Caki2 (cell line): ENCODE measurements at regions not wholly inside any gene's neighbourhood (a gene's known extent, or its start where the extent isn't known, plus 50 kb on each side); places are given as distances from the start of the nearest gene placed in this dataset.
"Not testable (repeated sequence)": the region's sequence is repeated elsewhere in the genome, so short reads cannot be mapped to it uniquely, and the experiment has no call there.

Experiments
- DNase-seq: peaks from one replicate; pipeline ENCODE4 v3.0.0-alpha.2; 2015; ENCODE audit warnings: low read depth
- in situ Hi-C: cut with HindIII; loops from 2 replicates; pipeline ENCODE4 v1.10.0; 2016; ENCODE audit warnings: low sequenced_read_pairs, low pct_unique_long_range_greater_than_20kb, mixed read lengths

DNA sequence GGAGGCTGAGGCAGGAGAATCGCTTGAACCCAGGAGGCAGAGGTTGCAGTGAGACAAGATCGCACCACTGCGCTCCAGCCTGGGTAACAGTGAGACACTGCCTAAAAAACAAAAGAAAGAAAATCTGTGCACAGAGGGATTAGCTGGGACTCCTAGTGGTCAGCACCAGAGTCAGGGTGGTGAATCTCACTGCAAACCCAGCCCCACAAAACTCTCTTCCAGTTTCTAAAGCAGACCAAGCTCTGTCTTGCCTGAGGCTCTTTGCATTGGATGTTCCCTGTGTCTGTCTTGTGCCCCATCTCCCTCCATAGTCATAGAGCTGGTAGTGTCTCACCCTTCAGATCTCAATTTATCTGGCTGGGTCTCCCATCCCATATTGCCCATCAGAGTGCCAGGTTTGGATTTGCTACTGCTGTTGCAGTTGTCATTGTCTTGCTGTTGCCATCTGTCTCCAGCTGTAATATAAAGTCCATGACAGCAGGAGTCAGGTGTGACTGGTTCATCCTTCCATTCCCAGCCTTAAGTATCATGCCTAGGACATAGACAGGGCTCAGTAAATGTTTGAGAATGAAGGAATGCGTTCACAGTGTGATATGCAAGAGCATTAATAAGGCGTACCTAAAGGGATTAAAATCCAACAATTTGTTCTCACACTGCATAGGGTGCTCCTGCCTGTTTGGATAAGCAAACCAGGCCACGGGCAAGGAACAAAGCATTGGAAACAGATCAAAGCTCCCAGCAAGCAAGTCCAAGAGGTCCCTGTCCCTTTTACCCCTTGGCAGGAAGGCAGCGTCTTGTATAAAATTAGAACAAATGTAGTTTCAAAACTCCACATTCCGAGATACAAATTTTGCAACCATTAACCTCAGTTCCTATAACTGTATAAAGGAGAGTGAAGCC, 614.6 kb upstream of the CDH5 start:
- in situ Hi-C loops = no loop called here

GRCh38 chr16:65749506-65749905, 617.0 kb upstream of the CDH5 start:
- no peak for DNase-seq
- in situ Hi-C loops = no loop called here

More for the DNA sequence above, 614.6 kb upstream of the CDH5 start:
- no peak for DNase-seq

DNA sequence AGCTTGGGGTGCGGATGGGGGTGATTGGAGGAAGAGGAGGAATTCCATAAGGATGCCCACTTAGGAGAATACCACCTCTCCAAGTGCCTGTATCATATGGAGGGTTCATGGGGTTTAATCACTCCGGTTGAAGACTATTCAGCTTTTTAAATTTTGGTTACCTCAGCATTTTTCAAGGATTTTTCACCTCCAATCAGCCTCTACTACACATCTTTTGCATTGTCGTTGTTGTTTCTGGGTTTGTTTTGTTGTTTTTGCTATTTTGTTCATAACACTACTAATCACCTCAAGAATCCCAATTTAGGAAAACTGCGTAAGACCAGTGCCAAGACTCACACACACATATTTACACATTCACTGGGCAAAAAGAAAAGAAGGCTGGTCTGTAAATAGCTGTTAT, 619.5 kb upstream of the CDH5 start:
- no peak for DNase-seq
- in situ Hi-C loops = no loop called here

- DNase-seq = no peak
- in situ Hi-C loops = no loop called here
Observed at GRCh38 chr16:65745201-65745708, 621.2 kb upstream of the CDH5 start.

- no peak for DNase-seq
Observed at GRCh38 chr16:65744401-65744800, 622.1 kb upstream of the CDH5 start.

DNA sequence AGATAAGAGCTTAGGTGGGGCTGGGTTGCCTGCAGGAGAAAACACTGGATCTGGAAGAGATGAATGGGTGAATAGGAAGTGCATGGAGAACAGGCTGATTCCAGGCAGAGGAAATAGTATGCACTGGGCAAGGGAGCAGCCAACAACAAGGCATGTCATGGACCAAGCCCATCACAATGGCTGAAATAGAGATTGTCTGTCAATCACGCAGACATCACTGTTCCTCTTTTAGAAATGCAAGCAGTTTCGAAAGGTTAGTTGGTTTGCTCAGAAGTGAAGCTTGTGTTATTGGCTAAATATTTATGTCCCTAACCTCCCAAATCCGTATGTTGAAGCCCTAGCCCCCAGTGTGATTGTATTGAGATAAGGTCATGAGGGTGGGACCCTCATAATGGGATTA, 621.7 kb upstream of the CDH11 start:
- DNase-seq = no peak

More at GRCh38 chr16:65744401-65744800, 622.1 kb upstream of the CDH5 start:
- in situ Hi-C loops = no loop called here

DNA sequence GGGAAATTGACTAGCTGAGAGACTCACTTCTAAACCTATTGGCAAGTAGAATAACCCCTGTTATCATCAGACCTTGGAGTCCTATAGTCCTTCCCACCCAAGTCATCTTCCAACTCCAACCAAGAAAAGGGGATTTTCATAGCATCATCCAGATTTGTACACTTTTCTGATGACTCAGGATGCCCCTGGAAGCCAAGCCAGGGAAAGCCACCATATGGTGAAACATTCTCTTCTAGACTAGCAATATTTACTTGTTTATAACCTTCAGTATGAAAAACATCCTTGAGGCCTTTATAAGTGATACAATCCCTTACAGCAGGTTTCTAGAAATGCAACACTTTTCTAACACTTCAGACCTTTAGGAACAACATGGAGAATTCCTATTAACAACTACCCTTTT, 618.8 kb upstream of the CDH11 start:
- no peak for DNase-seq
- in situ Hi-C loops = no loop called here

More for the DNA sequence above, 621.7 kb upstream of the CDH11 start:
- in situ Hi-C loops = no loop called here

GRCh38 chr16:65739518-65739917, 617.7 kb upstream of the CDH11 start:
- in situ Hi-C loops = no loop called here

DNA sequence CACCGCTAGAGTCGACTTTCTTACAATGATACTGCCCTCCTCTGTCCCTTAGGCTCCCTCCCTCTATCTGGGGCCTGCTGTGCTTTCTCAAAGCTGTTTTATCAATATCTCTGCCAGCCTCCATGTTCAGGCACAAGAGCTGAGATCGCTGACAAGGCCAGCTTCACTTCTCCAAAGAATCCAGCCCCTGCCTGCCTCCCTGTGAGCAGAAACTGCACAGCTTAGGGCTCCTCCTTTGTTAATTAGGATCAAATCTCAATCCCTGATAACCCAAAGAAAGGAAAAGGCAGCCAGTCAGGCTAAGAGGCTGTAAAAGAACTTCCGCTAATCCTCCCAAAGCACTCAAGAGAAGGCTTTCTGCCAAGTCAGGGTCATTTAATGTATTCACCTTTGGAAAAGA, 616.0 kb upstream of the CDH11 start:
- DNase-seq = no peak
- in situ Hi-C loops = no loop called here

More at GRCh38 chr16:65739518-65739917, 617.7 kb upstream of the CDH11 start:
- no peak for DNase-seq

- in situ Hi-C loops, DNase-seq: not testable (repeated sequence)
Observed at GRCh38 chr16:65735615-65736014, 613.8 kb upstream of the CDH11 start.

DNA sequence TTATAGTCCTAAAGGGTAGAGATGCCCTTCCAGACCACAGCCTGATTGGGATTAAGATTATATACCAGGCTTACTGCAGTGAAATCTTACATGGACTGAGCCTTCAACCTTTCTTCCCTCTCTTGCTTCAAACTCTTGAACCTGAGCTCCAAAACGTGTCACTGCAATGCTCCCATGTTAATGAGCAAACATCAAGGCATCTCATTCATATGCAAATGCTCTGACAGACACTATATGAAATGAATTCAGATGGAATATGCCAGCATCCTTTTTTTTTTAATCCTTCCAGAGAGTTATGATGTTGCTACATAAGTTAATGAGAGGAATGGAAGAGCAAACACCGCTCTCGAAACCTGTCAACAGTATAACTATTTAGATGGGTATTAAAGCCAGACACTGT, 611.9 kb upstream of the CDH11 start:
- DNase-seq = no peak
- in situ Hi-C loops = no loop called here

DNA sequence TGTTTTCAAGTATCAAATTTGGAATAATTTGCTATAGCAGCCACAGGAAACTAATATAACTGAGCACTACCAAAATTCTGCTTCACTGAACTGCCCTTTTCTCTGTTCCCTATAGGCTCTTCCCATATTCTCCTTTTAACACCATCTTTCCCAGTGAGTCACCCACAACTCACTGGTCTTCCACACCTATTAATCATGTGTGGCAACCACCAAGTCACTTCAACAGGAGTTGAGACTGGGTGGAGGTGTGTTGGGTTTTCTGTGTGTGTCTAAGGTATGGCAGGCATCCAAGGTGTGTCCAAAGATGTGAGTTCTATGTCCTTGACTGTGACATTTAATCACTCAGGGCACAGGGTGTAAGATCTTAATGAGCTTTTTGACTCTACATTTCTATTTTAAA, 610.0 kb upstream of the CDH11 start:
- DNase-seq = no peak
- in situ Hi-C loops = no loop called here

DNA sequence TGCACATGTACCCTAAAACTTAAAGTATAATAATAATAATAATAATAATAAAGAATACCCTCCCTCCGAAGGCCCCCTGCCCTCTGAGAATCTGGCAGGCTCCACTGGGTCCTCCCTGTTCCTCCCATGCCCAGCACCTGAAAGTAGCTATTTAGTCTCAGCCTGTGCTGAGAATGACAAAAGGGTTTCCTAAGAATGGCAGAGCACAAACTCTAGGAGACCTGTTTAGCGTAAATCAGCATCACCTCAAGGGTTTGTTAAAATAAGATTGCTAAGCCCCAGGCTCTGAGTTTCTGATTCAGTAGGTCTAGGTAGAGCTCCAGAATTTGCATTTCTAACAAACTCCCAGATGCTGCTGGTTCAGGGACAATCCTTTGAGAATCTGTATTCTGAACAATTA, 606.8 kb upstream of the CDH11 start:
- in situ Hi-C loops = no loop called here

GRCh38 chr16:65728167-65728566, 606.3 kb upstream of the CDH11 start:
- in situ Hi-C loops = no loop called here
- no peak for DNase-seq

More for the DNA sequence above, 606.8 kb upstream of the CDH11 start:
- DNase-seq = no peak

DNA sequence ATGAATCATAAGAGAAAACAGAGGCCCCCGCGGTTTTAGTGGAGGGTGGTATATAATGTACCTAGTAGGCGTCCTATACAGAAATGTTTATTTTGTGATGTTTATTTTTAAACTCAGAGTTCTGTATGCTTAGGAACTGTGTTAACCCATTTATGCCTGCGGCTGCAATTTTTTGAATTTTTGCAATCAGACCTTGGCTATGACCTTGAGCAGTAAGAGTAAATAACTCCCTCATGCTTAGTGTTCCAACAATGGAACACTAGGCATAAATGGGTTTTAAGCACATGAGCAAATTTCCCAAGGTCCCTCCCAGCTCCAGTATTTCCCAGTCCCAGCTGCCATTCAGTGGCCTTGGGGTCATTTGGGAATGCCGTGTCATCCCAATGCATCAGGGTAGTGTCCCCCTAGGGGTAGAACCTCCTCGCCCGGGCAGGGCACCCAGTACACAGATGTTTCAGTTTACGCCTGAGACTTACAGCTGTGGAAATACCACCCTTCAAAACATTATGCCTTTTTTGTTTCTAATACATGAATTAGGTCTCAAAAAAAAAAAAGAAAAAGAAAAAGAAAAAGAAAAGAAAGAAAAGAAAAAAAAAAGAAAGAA, 605.8 kb upstream of the CDH11 start:
- in situ Hi-C loops = no loop called here
- no peak for DNase-seq

GRCh38 chr16:65725156-65725845, 603.4 kb upstream of the CDH11 start:
- in situ Hi-C loops = no loop called here
- DNase-seq = no peak

DNA sequence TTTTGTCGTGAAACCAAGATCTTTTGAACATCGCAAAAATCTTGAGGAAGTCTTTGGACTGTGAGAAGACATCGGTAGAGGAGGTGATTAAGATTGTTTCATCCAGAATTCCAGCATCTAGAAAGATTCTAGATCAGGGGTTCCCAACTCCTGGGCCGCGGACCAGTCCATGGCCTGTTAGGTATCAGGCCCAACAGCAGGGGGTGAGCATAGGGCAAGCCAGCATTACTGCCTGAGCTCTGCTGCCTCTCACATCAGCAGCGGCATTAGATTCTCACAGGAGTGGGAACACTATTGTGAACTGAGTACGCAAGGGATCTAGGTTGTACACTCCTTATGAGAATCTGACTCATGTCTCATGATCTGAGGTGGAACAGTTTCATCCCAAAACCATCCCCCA, 600.6 kb upstream of the CDH11 start:
- DNase-seq = no peak
- in situ Hi-C loops = no loop called here

- in situ Hi-C loops = no loop called here
- DNase-seq = no peak
Observed at GRCh38 chr16:65717846-65718245, 596.0 kb upstream of the CDH11 start.
